Ammon's horn (tissue), 1 donor: ENCODE measurements at regions not wholly inside any gene's neighbourhood (a gene's known extent, or its start where the extent isn't known, plus 50 kb on each side); places are given as distances from the start of the nearest gene placed in this dataset.
"Not testable (repeated sequence)": the region's sequence is repeated elsewhere in the genome, so short reads cannot be mapped to it uniquely, and the experiment has no call there.

Source experiments
- DNase-seq: peaks from one replicate; pipeline ENCODE4 v3.0.0-alpha.2; 2016; ENCODE audit warnings: low spot score

DNA sequence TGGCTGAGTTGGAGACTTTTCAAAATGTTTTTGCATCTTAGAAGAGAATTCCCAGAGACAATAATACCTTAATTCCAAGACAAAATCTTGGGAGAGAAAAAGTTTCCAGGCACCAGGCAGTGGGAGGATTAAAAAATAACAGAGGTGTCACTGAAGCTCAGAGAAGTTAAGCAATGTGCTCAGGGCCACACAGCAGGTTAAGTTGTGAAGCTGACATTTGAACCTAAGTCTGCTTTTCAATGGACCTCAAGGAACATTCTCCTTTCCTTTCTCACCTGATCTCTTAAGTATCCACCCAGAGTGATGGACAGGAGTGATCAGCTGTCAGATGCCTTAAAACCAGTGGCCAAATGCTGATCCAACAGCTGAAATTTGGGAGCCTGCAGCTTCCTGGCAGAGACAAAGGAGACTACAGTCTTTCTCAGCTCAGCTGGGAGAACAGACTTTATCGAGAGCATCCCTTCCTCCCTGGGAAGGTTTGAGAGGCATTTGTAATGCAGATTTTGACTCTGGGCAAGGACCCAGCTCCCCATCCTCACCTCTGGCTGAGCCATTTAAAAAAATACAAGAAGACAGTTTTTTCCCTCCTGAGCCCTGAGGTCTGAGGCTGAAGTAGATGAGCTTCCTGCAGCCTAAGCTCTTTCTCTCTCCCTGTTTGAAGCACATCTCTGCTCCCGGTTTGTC lies 174.9 kb upstream of the RPH3A start:
- DNase-seq = peak; percentile 8

DNA sequence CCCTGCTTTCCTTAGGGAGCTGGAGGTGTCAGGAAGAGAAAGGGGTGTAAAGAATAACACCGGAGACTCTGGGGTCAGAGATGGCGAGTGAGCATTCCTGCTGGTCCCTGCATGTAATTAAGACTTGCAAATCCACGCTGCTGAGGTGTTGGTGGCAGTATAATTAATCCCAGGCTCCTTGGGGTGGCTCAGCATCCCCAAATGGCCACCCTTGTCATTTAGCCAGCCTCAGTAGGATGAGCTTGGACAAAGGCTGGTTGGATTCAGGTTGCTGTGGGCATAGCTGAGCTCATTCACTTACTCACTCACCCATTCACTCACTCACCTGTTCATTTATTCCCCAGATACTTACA lies 174.4 kb upstream of the RPH3A start:
- DNase-seq = no peak

DNA sequence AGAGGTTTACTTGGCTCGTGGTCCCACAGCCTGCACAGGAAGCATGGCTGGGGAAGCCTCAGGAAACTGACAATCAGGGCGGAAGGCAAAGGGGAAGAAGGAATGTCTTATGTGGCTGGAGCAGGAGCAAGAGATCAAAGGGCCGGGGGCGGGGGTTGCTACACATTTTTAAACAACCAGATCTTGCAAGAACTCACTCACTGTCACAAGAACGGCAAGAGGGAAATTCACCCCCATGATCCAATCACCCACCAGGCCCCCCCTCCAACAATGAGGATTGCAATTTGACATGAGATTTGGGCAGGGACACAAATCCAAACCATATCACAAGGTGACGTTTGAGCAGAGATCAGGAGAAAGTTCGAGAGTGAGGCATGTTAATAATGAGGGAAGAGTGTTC lies 163.7 kb upstream of the RPH3A start:
- no peak for DNase-seq

DNA sequence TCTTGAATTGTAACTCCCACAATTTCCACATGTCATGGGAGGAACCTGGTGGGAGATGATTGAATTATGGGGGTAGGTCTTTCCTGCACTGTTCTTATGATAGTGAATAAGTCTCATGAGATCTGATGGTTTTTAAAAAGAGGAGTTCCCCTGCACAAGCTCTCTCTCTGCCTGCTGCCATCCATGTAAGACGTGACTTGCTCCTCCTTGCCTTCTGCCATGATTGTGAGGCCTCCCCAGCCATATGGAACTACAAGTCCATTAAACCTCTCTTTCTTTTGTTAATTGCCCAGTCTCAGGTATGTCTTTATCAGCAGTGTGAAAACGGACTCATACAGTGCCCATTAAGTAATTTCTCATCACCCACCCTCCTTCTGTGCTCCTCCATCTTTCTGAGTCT lies 159.6 kb upstream of the RPH3A start:
- DNase-seq = not testable (repeated sequence)

DNA sequence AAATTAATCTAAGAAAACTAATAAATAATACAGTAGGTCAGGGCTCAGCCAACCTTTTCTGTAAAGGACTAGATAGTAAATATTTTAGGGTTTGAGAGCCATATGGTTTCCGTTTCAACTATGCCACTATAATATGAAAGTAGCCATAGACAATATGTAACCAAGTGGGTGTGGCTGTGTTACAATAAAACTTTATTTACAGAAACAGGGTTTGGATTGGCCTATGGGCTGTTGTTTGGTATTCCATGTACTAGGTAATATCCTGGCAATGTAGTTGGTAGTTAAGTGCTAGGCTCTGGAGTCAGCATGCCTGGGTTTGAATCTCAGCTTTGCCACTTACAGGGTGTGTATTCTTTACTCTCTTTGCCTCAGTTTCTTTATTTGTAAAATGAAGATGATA lies 156.5 kb upstream of the RPH3A start:
- no peak for DNase-seq

DNA sequence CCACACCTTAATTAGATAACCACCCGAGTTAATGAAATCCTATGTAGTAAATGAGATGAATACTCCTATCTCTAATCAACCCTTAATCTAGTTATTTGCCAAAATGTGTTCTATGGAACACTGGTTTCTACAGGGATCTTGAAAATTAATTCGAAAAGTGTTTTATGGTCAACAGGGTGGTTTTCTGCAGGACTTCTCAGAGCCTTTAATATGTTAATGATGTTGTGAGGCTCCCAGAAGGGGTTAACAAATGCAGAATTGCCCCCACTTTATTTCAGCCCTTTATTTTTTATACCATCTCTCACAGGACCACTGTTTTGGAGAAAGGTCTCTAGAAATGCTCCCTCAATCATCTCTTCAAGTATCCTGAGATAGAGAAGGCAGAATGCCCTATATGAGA lies 153.1 kb upstream of the RPH3A start:
- DNase-seq = no peak

DNA sequence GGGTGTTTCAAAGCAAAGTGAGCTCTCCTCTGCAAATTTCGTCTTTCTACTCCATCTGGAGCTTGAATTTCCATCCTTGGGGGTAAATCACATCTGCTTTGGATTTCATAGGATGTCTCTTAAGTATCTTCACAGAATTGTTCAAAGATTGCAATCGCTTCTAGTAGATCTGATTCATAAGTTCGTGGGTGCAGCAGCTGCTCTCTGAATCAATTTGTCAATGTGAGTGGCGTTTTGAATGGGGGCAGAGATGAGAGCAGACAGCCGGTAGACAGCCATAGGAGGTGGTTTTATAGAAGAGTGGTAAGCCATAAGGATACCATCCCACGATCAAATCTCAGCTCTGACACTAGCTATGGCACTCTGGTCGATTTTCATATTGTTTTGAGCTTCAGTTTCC lies 146.0 kb upstream of the RPH3A start:
- DNase-seq = peak; percentile 30

DNA sequence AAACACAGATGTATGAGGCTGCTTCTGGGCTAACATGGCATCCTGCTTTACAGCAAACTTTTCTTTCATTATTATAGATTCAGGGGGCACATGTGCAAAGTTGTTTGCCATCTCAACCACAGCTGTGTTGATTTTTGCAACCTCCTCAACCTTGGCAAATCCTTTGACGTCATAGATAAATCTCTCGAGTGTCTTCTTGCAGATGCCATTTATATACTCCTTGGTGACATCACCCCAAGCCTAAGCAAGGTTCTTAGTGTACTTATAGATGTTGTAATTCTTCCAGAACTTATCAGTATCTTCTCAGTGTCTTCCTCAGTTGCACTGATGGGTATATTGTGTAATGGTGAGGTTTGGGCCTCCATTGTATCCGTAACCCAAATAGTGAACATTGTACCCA lies 135.4 kb upstream of the RPH3A start:
- DNase-seq = no peak

DNA sequence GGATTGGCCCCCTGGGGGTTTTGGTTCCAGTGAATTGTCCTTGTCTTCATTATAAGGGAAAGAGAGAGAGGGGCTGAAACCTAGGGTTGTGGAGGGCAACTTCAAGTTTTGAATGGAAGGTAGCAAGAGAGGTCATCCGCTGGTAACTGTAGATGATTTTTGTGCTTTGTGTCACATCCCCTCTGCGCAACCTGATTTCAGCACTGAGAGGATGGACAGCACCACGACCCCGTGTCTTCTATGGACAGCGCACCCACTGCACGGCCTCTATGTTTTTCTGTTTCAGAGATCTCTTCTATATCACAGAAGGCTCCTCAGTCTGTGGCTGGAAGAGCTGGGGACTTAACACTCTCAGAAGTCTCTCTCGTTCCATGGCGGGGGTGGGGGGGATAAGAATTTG lies 127.0 kb upstream of the RPH3A start:
- DNase-seq = no peak

DNA sequence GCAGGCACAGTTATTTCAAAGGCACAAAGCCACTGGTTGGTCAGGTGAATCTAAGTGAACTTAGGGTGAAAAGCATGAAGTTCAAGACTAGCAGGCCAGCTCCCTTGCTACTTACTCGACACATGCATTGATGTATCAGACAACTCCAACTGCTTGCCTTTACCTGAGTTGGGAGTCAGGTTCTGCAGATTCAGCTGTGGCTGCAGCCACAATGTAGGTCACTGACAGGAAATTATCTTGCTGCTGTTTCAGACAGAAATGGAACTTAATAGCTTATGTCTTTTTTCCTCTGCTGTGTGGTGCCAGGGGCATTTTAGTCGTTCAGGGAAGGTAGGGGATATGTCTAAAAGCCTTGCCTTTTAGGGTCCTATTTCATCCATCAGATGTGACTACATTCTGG lies 125.6 kb upstream of the RPH3A start:
- no peak for DNase-seq

DNA sequence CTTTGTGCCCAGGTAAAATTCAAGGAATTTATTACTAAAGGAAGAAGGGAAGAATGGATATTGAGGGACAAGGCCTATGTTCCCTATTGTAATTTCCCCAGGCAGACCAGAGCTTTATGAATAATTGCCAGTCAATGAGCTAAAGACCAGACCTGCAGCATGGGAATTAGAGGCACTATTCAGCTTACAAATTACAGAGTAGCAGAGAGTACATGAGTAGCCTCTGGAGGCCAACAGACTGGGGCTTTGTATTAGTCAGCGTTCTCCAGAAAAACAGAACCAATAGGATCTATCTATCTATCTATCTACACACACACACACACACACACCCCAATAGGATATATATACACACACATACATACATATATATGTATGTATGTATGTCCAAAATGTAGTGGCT lies 120.0 kb upstream of the RPH3A start:
- DNase-seq = no peak

DNA sequence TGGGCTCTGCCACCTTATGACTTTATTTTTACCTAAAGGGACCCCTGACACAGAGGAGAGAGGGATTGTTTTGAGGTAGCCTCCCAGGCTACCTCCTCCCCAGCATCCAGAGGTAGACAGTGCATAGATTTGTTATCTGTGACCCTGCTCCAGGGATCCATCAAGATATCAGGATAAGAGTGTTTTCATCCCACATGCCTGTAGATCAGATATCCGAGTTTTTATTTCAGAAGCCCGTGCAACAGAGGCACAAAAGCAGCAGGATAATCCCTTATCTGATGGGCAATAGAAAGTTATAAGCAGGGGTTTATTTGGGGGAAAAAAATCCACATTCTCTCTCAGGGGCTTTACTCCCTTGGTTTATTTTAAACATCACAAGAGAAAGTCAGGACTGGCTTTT lies 117.0 kb upstream of the RPH3A start:
- DNase-seq = no peak

DNA sequence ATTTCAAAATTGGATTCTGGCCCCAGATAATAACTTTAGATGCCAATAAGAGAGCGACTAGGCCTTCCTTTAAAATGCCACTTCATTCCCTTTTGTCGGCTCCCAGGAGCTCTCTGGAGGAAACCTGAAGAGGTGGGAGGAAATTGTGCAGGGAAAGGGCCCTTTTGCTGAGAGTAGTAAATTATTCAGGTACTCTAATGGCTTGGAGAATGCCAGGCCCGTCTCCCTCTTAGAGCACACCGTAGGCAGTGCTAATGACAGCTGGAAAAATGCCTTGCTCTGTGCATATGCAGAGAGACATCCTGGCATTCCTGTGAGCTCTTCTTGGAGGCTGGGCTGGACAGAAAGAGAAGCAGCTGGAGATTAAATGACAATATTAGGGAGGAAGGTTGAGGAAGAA lies 115.0 kb upstream of the RPH3A start:
- no peak for DNase-seq

DNA sequence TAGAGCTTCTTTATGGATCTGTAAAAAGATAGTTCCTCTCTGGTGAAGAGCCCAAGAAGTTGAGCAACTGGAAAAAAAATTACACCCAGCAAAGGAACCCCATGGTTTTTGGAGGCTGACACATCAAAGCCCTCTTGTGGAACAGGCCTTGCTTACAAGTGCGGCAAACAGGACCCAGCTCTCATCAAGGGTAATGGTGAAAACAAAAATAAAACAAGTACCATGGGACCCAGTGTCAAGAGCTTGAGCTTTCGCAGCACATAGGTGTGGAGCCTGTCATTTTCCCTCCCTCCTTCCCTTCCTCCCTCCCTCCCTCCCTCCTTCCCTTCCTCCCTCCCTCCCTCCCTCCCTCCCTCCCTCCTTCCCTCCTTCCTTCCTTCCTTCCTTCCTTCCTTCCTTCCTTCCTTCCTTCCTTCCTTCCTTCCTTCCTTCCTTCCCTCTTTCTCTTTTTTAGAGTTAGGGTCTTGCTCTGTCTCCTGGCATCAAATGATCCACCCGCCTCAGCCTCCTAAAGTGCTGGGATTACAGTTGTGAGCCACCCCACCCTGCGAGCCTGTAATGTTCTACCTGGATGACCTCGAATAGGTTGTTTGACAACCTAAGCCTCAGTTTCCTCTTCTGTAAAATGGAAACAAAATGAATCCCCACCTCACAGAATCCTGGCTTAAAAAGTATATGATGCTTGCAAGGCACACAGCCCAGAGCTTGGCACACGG lies 114.3 kb upstream of the RPH3A start:
- no peak for DNase-seq

DNA sequence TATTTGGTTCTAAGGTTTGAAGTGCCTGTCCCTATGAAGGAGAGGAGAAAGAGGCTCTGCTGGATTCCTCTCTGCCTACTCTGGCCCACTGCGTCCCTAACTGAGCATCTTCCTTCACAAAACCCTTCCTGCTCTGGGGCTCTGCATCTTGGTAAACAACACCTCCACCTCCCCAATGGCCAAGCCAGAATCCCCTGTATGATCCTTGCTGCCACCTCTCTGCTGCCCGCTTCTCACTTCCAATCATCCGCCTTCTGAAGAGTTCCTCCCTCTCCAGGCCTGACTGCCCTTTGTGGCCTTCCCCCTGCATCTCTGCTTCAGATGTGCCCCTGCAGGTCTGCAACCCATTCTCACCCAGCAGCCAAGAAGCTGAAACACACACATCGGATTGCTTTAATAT lies 110.6 kb upstream of the RPH3A start:
- no peak for DNase-seq

DNA sequence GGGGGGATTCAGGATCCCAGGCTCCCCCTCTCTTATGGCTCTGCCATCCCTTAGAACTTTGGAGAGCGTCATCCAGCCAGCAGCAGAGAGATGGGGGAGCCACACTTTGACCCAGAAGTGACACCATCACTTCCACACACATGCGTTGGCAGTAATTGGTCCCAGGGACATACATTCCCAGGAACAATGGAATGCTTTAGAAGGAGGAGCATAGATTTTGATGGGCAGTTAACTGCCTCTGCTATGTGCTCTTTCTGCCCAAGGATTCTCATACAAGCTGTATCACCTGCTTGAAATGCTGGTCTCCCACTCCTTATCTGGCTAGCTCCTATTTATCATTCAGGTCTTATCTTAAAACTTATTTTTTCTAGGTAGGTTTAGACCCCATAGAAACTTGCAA lies 109.0 kb upstream of the RPH3A start:
- no peak for DNase-seq

DNA sequence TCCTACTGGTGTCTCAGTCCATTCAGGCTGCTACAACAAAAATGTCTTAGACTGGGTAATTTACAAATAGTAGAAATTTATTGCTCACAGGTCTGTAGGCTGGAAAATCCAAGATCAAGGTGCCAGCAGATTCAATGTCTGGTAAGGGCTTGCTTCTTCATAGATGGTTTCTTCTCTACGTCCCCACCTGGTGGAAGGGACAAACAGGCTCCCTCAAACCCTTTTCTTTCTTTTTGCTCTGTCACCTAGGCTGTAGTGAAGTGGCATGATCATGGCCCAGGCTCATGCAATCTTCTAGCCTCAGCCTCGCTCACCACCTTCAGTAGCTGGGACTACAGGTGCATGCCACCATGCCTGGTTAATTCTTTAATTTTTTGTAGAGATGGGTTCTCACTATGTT lies 106.8 kb upstream of the RPH3A start:
- DNase-seq = no peak

DNA sequence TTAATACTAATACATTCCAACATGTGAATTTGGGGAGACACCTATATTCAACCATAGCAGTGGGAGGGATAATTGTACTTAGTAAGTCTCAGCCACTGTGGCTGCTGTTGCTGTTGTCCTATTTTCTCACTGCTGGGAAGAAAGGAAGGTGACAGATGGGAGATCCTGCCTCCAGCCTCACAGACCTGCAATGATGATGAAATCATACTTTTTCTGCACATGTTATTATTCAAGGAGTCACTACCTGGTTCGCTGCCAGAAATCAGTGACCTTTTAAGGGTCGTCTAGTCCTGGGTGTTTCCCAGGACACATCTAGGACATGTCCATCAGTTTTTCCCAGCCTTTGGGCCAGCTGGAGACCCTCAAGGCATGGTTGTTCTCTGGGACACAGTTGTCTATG lies 106.2 kb upstream of the RPH3A start:
- DNase-seq = no peak

DNA sequence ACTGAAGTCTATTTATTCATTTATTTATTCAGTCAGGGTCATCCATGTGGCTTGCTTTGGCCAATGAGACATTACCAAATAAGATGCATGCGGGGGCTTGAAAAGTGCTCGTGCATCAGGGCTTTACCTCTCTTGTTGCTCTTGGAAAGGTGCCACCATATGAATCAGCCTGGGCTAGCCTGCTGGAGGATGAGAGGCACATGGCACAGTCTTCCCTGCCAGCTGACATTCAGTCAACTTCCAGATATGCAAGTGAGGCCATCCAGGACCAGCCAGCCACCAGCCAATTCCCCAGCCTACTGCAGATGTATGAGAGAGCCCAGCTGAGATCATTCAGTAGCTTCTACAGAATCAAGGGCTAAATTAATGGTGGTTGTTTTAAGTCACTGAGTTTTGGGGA lies 105.2 kb upstream of the RPH3A start:
- peak; percentile 28 for DNase-seq

DNA sequence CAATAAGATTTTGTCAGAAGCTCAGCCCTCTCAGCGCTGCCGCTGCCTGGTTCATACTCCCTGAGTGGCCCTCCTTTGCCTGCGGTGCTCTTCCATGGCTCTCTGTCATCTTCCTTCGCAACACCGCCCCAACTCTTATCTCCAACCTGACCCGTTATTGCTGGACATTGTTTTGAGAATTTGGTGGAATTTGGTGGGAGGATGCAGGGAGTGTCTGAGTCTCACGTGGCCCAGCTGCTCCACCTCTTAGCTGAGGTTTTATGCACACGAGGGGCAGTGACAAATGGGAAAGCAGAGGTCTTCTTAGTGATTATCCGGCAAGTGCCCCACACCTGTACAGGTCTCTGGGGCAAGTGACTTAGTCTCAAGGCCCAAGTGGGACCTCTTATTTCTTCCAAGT lies 97.5 kb upstream of the RPH3A start:
- no peak for DNase-seq

DNA sequence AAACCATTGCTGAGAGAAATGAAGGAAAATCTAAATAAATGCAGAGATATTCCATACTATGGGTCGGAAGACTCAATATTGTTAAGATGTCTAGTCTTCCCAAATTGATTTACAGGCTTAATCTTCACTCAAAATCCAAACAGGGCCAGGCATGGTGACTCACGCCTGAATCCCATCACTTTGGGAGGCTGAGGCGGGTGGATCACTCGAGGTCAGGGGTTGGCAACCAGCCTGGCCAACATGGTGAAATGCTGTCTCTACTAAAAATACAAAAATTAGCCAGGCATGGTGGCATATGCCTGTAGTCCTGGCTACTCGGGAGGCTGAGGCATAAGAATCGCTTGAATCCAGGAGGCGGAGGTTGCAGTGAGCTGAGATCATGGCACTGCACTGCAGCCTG lies 94.1 kb upstream of the RPH3A start:
- not testable (repeated sequence) for DNase-seq

DNA sequence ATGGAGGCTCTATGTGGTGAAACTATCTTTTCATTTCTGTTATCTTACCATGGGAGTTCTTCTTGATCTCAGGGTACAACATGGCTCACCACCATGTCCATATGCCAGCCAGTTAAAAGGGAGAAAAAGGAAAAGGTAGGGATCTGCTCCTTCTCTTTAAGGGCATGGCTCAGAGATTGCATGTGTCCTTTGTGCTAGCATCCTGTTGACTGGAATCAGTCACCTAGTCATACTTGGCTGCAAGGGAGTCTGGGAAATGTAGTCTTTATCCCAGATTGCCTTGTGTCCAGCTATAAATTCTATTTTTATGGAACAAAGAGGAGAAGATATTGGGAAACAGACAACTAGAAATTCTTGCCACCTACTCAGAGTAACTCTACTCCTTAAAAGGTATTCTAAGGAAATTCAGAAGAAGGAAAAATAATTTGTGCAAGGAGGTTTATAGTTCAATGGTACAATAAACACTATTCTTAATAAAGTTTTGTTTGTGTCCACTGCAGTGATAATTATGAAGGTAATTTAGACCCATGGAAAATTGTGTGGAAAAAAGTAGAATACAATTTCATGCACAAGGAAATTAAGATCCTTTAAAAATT lies 86.4 kb upstream of the RPH3A start:
- DNase-seq = no peak

DNA sequence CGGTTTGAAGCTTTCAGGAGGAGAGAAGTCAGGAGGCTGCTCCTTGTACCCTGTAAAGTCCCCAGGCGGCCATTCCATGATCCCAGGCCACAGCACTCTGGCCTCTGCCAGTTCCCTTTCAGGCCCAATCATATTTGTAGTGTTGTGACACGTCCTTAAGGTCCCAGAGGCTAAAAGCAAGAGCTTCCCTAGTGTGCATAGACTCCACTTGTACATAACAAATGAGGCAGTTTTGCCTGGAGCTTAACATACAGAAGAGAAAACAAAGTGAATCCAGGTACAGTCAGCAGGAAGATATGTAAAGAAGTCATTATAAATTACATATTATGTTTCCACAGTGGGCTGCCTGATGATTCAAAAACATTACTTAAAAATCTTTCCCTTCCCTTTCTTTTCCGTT lies 81.1 kb upstream of the RPH3A start:
- DNase-seq = no peak

DNA sequence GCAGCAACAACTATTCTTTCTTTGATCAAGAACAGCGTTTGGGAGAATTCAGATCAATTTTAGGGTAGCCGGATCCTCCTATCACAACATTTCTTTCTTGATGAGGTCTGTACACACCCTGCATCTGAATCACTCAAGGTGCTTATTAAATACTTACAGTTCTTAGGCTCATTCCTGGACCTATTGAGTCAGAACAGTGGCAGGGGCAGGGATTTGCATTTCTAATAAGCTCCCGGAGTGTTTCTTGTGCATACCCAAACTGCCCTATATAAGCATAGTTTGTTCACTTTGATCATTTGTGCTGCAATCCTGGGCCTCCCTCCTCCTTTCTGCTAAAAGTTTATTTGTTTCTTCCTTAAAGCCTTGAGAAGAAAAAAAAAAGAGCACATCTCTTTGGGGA lies 80.5 kb upstream of the RPH3A start:
- no peak for DNase-seq
